Adrenal gland (tissue), 9 donors: ENCODE measurements at regions not wholly inside any gene's neighbourhood (a gene's known extent, or its start where the extent isn't known, plus 50 kb on each side); places are given as distances from the start of the nearest gene placed in this dataset.
A peak's percentile ranks its signal among the peaks of the same experiment; 100 is the strongest.

Experiments
- DNase-seq, 7 donors: peaks; one replicate each; pipeline ENCODE4 v3.0.0-alpha.2; 2019 to 2020
- H3K27ac ChIP-seq, 5 donors: fragments of 200-600 bp; sonication (generic) in 4 of 5; 1 replicate in 3 of 5; 2 replicates in 2 of 5; pipeline versions ENCODE4 v1.5.1 to v1.8.0; 2016 to 2020; ENCODE audit warnings: mild to moderate bottlenecking in 1 of 5
- H3K27me3 ChIP-seq: fragments of 200-600 bp; 2 replicates; pipeline ENCODE4 v1.8.0; 2021
- H3K36me3 ChIP-seq, 2 donors: fragments of 200-600 bp; replicated peaks in 1 of 2; 1 replicate in 1 of 2; 2 replicates in 1 of 2; pipeline versions ENCODE4 v1.5.1 to v1.8.0; 2018 to 2022
- H3K4me1 ChIP-seq, 2 donors: fragments of 200-600 bp; replicated peaks in 1 of 2; 1 replicate in 1 of 2; 2 replicates in 1 of 2; pipeline versions ENCODE4 v1.5.1 to v1.8.0; 2018 to 2021
- H3K4me3 ChIP-seq, 4 donors: fragments of 200-600 bp; sonication (generic) in 3 of 4; one replicate each; pipeline ENCODE4 v1.5.1; 2016 to 2018
- H3K9me3 ChIP-seq, 3 donors: fragments of 200-600 bp; sonication (generic) in 1 of 3; replicated peaks in 1 of 3; 1 replicate in 2 of 3; 2 replicates in 1 of 3; pipeline versions ENCODE4 v1.5.1 to v1.8.0; 2016 to 2021
- POLR2A ChIP-seq, 2 donors: fragments of 450-650 bp; IDR thresholded peaks; one replicate each; pipeline ENCODE4 v1.6.1; 2017; ENCODE audit warnings: antibody characterized with exemption in 2 of 2, mild to moderate bottlenecking in 2 of 2, moderate library complexity in 1 of 2
- WGBS, 4 donors: extraction: QIAGEN DNeasy Blood & Tissue Kit in 2 of 4; methylation state at CpG; one replicate each; pipeline versions ENCODE4 v1.1.5 to v1.1.7; 2013 to 2017; 5-methylcytosine and 5-hydroxymethylcytosine counted together
- intact Hi-C, 2 donors: fragments of 100-400 bp; cut with DNase I; formaldehyde crosslinking; loops; one replicate each; pipeline versions ENCODE4 v1.14.1 to v1.15.0; 2022 to 2023
- TF ChIP-seq, protein P1 (sequence below), 6 experiments: fragments of 450-650 bp in 4 of 6; fragments of 200-600 bp in 2 of 6; sonication (generic) in 1 of 6; IDR thresholded peaks; 1 replicate in 5 of 6; 2 replicates in 1 of 6; pipeline versions ENCODE4 v1.5.1 to v1.8.0; 2016 to 2021; ENCODE audit warnings: antibody characterized with exemption in 6 of 6, mild to moderate bottlenecking in 2 of 6, moderate library complexity in 1 of 6
- donor health status: healthy with polysubstance abuse.
- donor health status: Bipolar disorder and iron deficiency.
- donor health status: DM: yes; HTN: yes; CAD: no.
- donor health status: DM: no; HTN: no; CAD: no.
- donor health status: DM: no; HTN: no; CAD: no.

DNA sequence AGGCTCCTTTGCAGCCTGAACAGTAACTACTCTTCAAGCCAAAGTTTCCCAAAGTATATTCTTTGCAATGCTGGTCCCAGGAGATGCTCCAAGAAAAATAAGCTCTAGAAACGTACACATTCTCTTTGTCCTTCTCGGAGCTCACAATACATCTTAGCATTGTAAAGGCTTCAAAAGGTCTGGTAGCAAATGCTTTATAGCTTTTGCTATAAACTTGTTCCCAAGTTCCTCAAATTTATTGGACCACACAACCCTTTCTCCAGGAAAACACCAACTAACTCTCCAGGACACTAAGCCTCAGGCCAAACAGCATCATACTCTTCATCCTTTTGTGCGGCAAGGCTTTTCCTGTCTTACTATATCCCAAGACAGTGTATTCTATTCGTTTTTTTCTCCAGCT, 455.6 kb upstream of the PROK2 start:
- Histone ChIP-seq H3K4me1 (peaks cover 0 to 7% of the 10 kb centered on the region in 2 donors), H3K9me3 (no peaks in the 10 kb centered on the region), H3K27ac (no peak overlapping the region), H3K4me3 (no peak overlapping the region), H3K27me3 (no peaks in the 10 kb centered on the region), H3K36me3 (no peaks in the 10 kb centered on the region)
- intact Hi-C loops = no loop called here
- no peak for DNase-seq
- 77 to 84% (median 79%) methylated on average over 4 of the region's 4 CpGs for WGBS, 4 donors
- no peak for TF ChIP-seq POLR2A (IDR thresholded peaks at IDR 0.05)
- TF ChIP-seq, protein P1, sequence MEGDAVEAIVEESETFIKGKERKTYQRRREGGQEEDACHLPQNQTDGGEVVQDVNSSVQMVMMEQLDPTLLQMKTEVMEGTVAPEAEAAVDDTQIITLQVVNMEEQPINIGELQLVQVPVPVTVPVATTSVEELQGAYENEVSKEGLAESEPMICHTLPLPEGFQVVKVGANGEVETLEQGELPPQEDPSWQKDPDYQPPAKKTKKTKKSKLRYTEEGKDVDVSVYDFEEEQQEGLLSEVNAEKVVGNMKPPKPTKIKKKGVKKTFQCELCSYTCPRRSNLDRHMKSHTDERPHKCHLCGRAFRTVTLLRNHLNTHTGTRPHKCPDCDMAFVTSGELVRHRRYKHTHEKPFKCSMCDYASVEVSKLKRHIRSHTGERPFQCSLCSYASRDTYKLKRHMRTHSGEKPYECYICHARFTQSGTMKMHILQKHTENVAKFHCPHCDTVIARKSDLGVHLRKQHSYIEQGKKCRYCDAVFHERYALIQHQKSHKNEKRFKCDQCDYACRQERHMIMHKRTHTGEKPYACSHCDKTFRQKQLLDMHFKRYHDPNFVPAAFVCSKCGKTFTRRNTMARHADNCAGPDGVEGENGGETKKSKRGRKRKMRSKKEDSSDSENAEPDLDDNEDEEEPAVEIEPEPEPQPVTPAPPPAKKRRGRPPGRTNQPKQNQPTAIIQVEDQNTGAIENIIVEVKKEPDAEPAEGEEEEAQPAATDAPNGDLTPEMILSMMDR (IDR thresholded peaks at IDR 0.05) = no peak

DNA sequence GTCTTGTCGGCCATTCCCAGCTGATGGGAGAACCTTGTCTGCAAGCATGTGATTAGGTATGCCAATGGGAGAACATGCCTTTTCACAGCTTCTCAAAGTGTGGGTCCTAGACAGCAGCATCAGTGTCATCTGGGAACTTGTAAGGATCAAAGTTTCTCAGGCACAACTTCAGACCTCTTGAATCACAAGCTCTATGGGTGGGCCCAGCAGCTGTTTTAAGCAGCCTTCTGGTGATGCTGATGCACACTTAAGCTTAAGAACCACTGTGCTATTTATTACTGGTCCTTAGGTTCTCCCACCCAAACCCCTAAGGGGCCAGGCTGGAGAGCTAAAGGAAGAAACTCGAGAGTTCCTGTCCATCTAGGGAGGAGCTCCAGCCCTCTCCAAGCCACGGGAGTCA, 453.9 kb upstream of the PROK2 start:
- peaks cover 0 to 5% of the 10 kb centered on the region in 2 donors for H3K4me1 ChIP-seq
- WGBS, 4 donors = 66 to 80% (median 74%) methylated on average over 2 to 3 of the region's 3 CpGs
- intact Hi-C loops = no loop called here

DNA sequence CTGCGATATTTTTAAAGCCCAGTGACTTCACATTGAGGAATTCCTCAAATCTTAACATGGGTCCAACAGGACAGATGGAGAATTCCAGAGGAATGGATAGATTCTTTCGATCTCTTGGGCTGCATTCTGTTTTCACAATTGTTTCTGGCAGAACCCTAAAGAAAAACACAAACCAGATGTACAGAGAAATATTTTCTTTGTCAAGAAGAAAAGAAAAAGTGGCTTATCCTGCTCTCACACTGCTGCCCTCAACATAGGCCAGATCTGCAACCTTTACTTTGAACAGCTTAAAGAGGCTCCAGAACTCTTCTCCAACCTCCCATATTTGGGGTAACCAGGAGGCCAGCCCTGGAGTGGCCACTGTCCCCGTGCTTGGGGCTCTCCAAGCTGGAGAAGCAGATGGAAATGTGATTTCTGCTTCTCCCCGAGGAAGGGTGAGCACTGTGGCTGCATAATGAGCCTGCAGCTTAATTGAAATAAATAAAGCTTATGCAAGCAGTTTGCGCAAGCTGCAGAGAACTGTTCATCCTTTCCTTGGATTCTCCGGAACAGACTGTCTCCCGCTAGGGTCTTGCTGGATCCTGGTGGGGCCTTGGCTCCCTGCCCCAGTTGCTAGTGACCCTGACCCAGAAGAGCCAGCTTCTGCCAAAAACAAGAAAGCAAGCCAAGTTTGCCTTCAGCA, 453.2 kb upstream of the PROK2 start:
- TF ChIP-seq POLR2A (IDR thresholded peaks at IDR 0.05) = no peak
- TF ChIP-seq, protein P1 (IDR thresholded peaks at IDR 0.05) = no peak
- Histone ChIP-seq H3K4me3 (no peak overlapping the region), H3K27me3 (no peaks in the 10 kb centered on the region), H3K36me3 (no peaks in the 10 kb centered on the region), H3K4me1 (peaks cover 0 to 5% of the 10 kb centered on the region in 2 donors), H3K27ac (no peak overlapping the region), H3K9me3 (no peaks in the 10 kb centered on the region)
- DNase-seq = peak in 3 of 7 donors; percentile 17 to 44 (median 22)
- intact Hi-C loops = no loop called here
- WGBS, 4 donors = 57 to 65% (median 63%) methylated on average over 6 to 7 of the region's 7 CpGs

More for the DNA sequence above, 453.9 kb upstream of the PROK2 start:
- H3K4me3 ChIP-seq = no peak overlapping the region
- no peak for DNase-seq
- no peak for TF ChIP-seq POLR2A (IDR thresholded peaks at IDR 0.05)
- TF ChIP-seq, protein P1 (IDR thresholded peaks at IDR 0.05) = no peak
- no peaks in the 10 kb centered on the region for H3K27me3 ChIP-seq
- H3K36me3 ChIP-seq = no peaks in the 10 kb centered on the region
- no peaks in the 10 kb centered on the region for H3K9me3 ChIP-seq
- H3K27ac ChIP-seq = no peak overlapping the region

DNA sequence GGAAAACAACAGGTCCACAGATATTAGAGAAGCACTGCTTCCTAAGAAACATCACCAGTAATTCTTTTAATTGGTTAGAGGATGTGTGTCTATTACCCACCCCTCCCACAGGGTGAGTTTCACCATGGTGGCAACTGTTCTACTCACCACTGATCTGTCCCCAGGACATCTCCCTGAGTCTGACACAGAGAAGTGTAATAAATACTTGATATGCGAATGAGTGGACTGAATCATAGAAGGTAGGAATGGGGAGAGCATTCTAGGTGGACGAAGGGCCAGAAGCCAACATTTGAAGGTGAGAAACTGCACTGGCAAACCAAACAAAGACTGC, 452.7 kb upstream of the PROK2 start:
- Histone ChIP-seq H3K36me3 (no peaks in the 10 kb centered on the region), H3K27me3 (no peaks in the 10 kb centered on the region), H3K9me3 (no peaks in the 10 kb centered on the region), H3K4me3 (no peak overlapping the region), H3K4me1 (peaks cover 0 to 5% of the 10 kb centered on the region in 2 donors), H3K27ac (no peak overlapping the region)
- TF ChIP-seq POLR2A (IDR thresholded peaks at IDR 0.05) = no peak
- TF ChIP-seq, protein P1 (IDR thresholded peaks at IDR 0.05) = no peak
- WGBS, 4 donors = 84 to 100% (median 94%) methylated on average over 2 of the region's 2 CpGs
- intact Hi-C loops = no loop called here
- no peak for DNase-seq
